Natural killer cell (primary cell): ENCODE measurements at regions not wholly inside any gene's neighbourhood (a gene's known extent, or its start where the extent isn't known, plus 50 kb on each side); places are given as distances from the start of the nearest gene placed in this dataset.

Source experiments
- ATAC-seq, 3 donors: fragments of 150-1000 bp in 2 of 3; fragments of 200-7000 bp in 1 of 3; cut with Tn5 transposase; 1 replicate in 1 of 3; 2 replicates in 2 of 3; pipeline ENCODE4 v1.10.0; 2021; ENCODE audit warnings: mild to moderate bottlenecking in 2 of 3, moderate library complexity in 2 of 3
- DNase-seq, 2 donors: peaks; one replicate each; pipeline versions ENCODE4 v3.0.0 to v3.0.0-alpha.2; 2013 to 2021; ENCODE audit warnings: mixed read lengths in 1 of 2
- H3K27ac ChIP-seq: one replicate; pipeline ENCODE4 v1.5.1; 2013; ENCODE audit warnings: mild to moderate bottlenecking, low read length
- H3K27me3 ChIP-seq: one replicate; pipeline ENCODE4 v1.6.1; 2013; ENCODE audit warnings: low read length; ENCODE audit not compliant: control insufficient read depth, insufficient read depth
- H3K36me3 ChIP-seq: one replicate; pipeline ENCODE4 v1.6.1; 2013; ENCODE audit warnings: low read length; ENCODE audit not compliant: control insufficient read depth, insufficient read depth
- H3K4me1 ChIP-seq: one replicate; pipeline ENCODE4 v1.6.1; 2013; ENCODE audit warnings: low read length; ENCODE audit not compliant: control insufficient read depth, insufficient read depth
- H3K4me3 ChIP-seq: one replicate; pipeline ENCODE4 v1.5.1; 2013; ENCODE audit warnings: low read length
- H3K9me3 ChIP-seq: one replicate; pipeline ENCODE4 v1.6.1; 2013; ENCODE audit warnings: low read length; ENCODE audit not compliant: control insufficient read depth, insufficient read depth
- H3K27ac Mint-ChIP-seq, 2 donors: one replicate each; pipeline ENCODE4 v1.8.0; 2022; ENCODE audit warnings: mild to moderate bottlenecking in 2 of 2, mixed read lengths in 2 of 2, moderate library complexity in 1 of 2
- H3K27me3 Mint-ChIP-seq, 2 donors: one replicate each; pipeline ENCODE4 v1.8.0; 2022; ENCODE audit warnings: low read depth in 2 of 2, mixed read lengths in 2 of 2
- H3K36me3 Mint-ChIP-seq: one replicate; pipeline ENCODE4 v1.8.0; 2022; ENCODE audit warnings: mixed read lengths
- H3K4me1 Mint-ChIP-seq, 2 donors: one replicate each; pipeline ENCODE4 v1.8.0; 2022; ENCODE audit warnings: mixed read lengths in 2 of 2
- H3K4me3 Mint-ChIP-seq: one replicate; pipeline ENCODE4 v1.8.0; 2022; ENCODE audit warnings: mild to moderate bottlenecking, moderate library complexity, mixed read lengths
- H3K9me3 Mint-ChIP-seq, 2 donors: one replicate each; pipeline ENCODE4 v1.8.0; 2022; ENCODE audit warnings: mixed read lengths in 2 of 2
- WGBS: methylation state at CpG from one replicate; pipeline ENCODE4 v1.1.7; 2013; ENCODE audit warnings: missing lambda C conversion rate; ENCODE audit not compliant: insufficient coverage; 5-methylcytosine and 5-hydroxymethylcytosine counted together
- intact Hi-C: fragments of 100-400 bp; cut with micrococcal nuclease; formaldehyde crosslinking; loops from one replicate; pipeline ENCODE4 v1.14.2; 2022
- TF ChIP-seq, protein P1 (sequence below): fragments of 200-600 bp; IDR thresholded peaks from one replicate; pipeline ENCODE4 v1.8.0; 2022; ENCODE audit warnings: antibody characterized with exemption

DNA sequence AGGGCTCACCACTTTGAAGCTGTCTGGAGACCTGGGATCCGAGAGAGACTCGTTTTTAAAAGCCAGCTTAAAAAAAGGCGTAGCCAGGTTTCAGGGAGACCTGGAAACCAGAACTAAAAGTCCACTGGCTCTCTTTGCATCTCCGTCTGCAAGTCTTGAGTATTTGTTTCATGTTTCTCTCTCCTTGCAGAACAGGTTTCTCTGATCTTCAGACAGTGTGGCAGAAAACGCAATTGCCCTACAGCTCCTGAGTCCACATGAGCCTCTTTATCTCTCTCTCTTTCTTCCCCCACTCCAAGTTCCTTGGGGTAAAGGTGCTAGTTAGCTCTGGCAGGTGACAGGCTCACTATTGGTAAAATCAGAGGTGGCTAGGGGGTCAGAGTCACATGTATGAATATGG is 67.0 kb upstream of the AMPD3 start:
- 88% methylated on average over 4 of the region's 5 CpGs for WGBS
- ATAC-seq = no peak
- no peak overlapping the region for H3K27ac Mint-ChIP-seq
- intact Hi-C loops = no loop called here
- H3K9me3 ChIP-seq = peaks cover 2% of the 10 kb centered on the region
- no peak overlapping the region for H3K4me3 Mint-ChIP-seq
- H3K27ac ChIP-seq = no peak overlapping the region
- H3K4me1 Mint-ChIP-seq = no peaks in the 10 kb centered on the region
- H3K9me3 Mint-ChIP-seq = no peaks in the 10 kb centered on the region
- H3K27me3 ChIP-seq = no peaks in the 10 kb centered on the region
- no peaks in the 10 kb centered on the region for H3K36me3 Mint-ChIP-seq
- no peaks in the 10 kb centered on the region for H3K4me1 ChIP-seq
- no peaks in the 10 kb centered on the region for H3K36me3 ChIP-seq
- no peak for DNase-seq
- TF ChIP-seq, protein P1, sequence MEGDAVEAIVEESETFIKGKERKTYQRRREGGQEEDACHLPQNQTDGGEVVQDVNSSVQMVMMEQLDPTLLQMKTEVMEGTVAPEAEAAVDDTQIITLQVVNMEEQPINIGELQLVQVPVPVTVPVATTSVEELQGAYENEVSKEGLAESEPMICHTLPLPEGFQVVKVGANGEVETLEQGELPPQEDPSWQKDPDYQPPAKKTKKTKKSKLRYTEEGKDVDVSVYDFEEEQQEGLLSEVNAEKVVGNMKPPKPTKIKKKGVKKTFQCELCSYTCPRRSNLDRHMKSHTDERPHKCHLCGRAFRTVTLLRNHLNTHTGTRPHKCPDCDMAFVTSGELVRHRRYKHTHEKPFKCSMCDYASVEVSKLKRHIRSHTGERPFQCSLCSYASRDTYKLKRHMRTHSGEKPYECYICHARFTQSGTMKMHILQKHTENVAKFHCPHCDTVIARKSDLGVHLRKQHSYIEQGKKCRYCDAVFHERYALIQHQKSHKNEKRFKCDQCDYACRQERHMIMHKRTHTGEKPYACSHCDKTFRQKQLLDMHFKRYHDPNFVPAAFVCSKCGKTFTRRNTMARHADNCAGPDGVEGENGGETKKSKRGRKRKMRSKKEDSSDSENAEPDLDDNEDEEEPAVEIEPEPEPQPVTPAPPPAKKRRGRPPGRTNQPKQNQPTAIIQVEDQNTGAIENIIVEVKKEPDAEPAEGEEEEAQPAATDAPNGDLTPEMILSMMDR = no peak
- no peak overlapping the region for H3K4me3 ChIP-seq
- H3K27me3 Mint-ChIP-seq = peaks cover 24 to 61% of the 10 kb centered on the region in 2 donors

DNA sequence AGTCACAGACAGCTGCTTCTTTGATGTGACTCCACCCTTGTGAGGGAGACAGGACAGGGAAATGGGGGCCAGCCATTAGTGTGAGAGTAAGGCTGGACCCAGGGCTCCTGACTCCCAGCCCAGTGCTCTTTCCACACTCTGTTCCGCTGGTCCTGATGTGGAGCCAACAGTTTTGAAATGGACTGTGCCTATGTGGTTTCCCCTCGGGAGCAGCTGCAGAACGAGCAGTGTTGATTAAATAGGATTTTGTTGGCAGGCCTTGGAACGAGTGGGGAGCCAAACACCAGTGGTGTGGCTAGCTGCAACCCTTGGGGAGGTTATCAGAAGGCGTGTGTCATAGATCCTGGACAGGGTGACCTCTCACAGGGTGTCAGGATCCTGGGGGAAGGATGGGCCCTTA is 66.5 kb upstream of the AMPD3 start:
- H3K36me3 ChIP-seq = no peaks in the 10 kb centered on the region
- H3K4me3 ChIP-seq = no peak overlapping the region
- peaks cover 2% of the 10 kb centered on the region for H3K9me3 ChIP-seq
- TF ChIP-seq, protein P1 = no peak
- intact Hi-C loops = no loop called here
- Mint-ChIP-seq H3K4me1 (no peaks in the 10 kb centered on the region), H3K36me3 (no peaks in the 10 kb centered on the region), H3K4me3 (no peak overlapping the region), H3K27me3 (peaks cover 27 to 61% of the 10 kb centered on the region in 2 donors), H3K27ac (no peak overlapping the region), H3K9me3 (no peaks in the 10 kb centered on the region)
- no peak overlapping the region for H3K27ac ChIP-seq
- 65% methylated on average over 5 of the region's 5 CpGs for WGBS
- no peaks in the 10 kb centered on the region for H3K4me1 ChIP-seq
- H3K27me3 ChIP-seq = no peaks in the 10 kb centered on the region
- no peak for DNase-seq
- ATAC-seq = no peak

DNA sequence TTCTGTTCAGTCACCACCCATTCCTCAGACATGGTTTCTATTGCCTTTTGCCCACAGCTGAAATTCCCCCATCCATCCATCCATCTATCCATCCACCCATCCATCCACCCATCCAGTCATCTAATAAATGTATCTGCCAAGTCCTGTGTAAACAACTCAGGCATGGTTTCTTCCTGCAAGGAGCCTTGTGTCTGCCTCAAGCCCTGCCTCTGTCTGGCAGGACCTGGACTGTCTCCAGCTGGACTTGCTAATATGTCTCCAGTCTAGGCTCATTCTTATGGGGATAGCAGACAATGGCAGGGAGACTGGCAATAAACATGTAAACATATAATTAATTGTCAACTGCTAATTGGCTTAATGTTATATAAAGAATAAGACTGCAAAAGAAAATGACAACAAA is 64.7 kb upstream of the AMPD3 start:
- intact Hi-C loops = no loop called here
- Mint-ChIP-seq H3K27ac (no peak overlapping the region), H3K4me1 (no peaks in the 10 kb centered on the region), H3K9me3 (no peaks in the 10 kb centered on the region), H3K36me3 (no peaks in the 10 kb centered on the region), H3K27me3 (peaks cover 27 to 61% of the 10 kb centered on the region in 2 donors), H3K4me3 (no peak overlapping the region)
- ATAC-seq (no peak), DNase-seq (no peak)
- TF ChIP-seq, protein P1 = no peak
- no peak overlapping the region for H3K4me3 ChIP-seq
- peaks cover 2% of the 10 kb centered on the region for H3K9me3 ChIP-seq
- H3K27me3 ChIP-seq = no peaks in the 10 kb centered on the region
- no peak overlapping the region for H3K27ac ChIP-seq
- H3K36me3 ChIP-seq = no peaks in the 10 kb centered on the region
- H3K4me1 ChIP-seq = no peaks in the 10 kb centered on the region
